ENCODE measurements at regions not wholly inside any gene's neighbourhood (a gene's known extent, or its start where the extent isn't known, plus 50 kb on each side); places are given as distances from the start of the nearest gene placed in this dataset.

DNA sequence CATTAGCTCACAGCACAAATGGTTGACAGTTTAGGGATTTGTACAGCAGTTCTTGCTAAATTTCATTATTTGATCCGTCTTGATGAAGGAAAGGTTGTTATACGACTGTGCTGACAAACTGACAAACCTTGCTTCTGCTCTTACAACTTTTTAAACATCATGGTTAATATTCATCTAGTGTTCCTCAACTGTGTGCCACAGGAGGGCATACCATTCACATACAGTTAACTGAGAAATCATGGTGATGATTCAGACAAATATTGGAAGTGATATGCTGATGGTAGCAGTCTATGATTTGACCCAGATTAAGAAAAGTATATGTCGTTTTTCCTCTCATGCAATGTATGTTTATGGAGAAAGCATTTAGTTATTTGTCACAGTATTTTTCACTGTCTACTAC lies 129.8 kb upstream of the FSIP2 start:
- no peaks in the 10 kb centered on the region for H3K79me1 ChIP-seq (ENCODE audit: low read length)
- WGBS (ENCODE audit: extremely low coverage, insufficient coverage, insufficient read length) = no CpG with 5 or more reads among the region's 3 CpGs
- no peak overlapping the region for H2BK12ac ChIP-seq (ENCODE audit: low read length)

DNA sequence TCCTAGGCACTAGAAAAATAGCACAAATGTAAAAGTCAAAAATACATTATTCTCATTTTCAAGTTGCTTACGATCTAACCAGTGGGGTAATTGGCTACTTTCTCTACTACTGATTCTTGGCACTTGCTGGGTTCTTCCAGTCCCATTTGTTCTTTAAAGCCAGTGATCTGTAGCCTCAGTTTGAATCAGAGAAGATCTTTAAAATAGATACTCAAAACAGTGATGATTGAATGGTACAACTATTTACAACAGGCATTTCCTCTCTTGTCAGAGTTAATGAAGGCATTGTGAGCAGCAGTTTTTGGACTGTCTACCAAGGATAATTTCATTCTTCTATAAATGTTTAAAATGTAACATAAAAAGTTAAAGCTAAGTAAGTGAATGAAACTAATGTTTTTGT lies 128.3 kb upstream of the FSIP2 start:
- H3K4me2 ChIP-seq (ENCODE audit: low read length) = no peak overlapping the region
- no CpG with 5 or more reads among the region's 1 CpG for WGBS (ENCODE audit: extremely low coverage, insufficient coverage, insufficient read length)
- no peak overlapping the region for H3K14ac ChIP-seq (ENCODE audit: low read length)
- H3K4ac ChIP-seq (ENCODE audit: low read depth, low read length) = no peak overlapping the region
- no peaks in the 10 kb centered on the region for H3K9me3 ChIP-seq (ENCODE audit: insufficient read depth, low read depth, low read length)
- no peak overlapping the region for H3K4me3 ChIP-seq (ENCODE audit: low read depth, low read length)
- no peaks in the 10 kb centered on the region for H3K79me1 ChIP-seq (ENCODE audit: low read length)
- no peak overlapping the region for H2AK5ac ChIP-seq (ENCODE audit: low read length)
- H2BK5ac ChIP-seq (ENCODE audit: low read depth, low read length, poor library complexity) = no peak overlapping the region
- H2AFZ ChIP-seq (ENCODE audit: insufficient read depth, low read length, poor library complexity) = no peak overlapping the region
- H3K79me2 ChIP-seq (ENCODE audit: control insufficient read depth, insufficient read depth, low read length, poor library complexity) = no peaks in the 10 kb centered on the region
- H3K36me3 ChIP-seq (ENCODE audit: control insufficient read depth in 1 of 2, insufficient read depth in 2 of 2, low read length in 2 of 2) = no peaks in the 10 kb centered on the region
- no peak overlapping the region for H3K9ac ChIP-seq (ENCODE audit: low read length)
- H3K27me3 ChIP-seq (ENCODE audit: insufficient read depth, low read length) = no peaks in the 10 kb centered on the region
- no peak overlapping the region for H2BK120ac ChIP-seq (ENCODE audit: insufficient read depth, low read length, poor library complexity)
- no peak overlapping the region for H3K27ac ChIP-seq (ENCODE audit: low read depth, low read length)
- no peak overlapping the region for H4K91ac ChIP-seq (ENCODE audit: low read depth, low read length)
- H3K23ac ChIP-seq (ENCODE audit: low read length) = no peak overlapping the region
- H2BK12ac ChIP-seq (ENCODE audit: low read length) = no peak overlapping the region
- no peaks in the 10 kb centered on the region for H3K4me1 ChIP-seq (ENCODE audit: control insufficient read depth in 1 of 2, insufficient read depth in 2 of 2, low read length in 2 of 2)
- no peak overlapping the region for H4K8ac ChIP-seq (ENCODE audit: low read depth, low read length)
- DNase-seq = peak in 1 of 2 donors; percentile 18
- no peak overlapping the region for H3K18ac ChIP-seq (ENCODE audit: low read length)
- H4K12ac ChIP-seq (ENCODE audit: low read depth, low read length) = no peak overlapping the region

More for the DNA sequence above, 129.8 kb upstream of the FSIP2 start:
- H3K4me3 ChIP-seq (ENCODE audit: low read depth, low read length) = no peak overlapping the region
- H2AK5ac ChIP-seq (ENCODE audit: low read length) = no peak overlapping the region
- no peak overlapping the region for H4K12ac ChIP-seq (ENCODE audit: low read depth, low read length)
- H4K8ac ChIP-seq (ENCODE audit: low read depth, low read length) = no peak overlapping the region
- no peak overlapping the region for H3K4me2 ChIP-seq (ENCODE audit: low read length)
- H3K27me3 ChIP-seq (ENCODE audit: insufficient read depth, low read length) = no peaks in the 10 kb centered on the region
- H3K18ac ChIP-seq (ENCODE audit: low read length) = no peak overlapping the region
- H3K4ac ChIP-seq (ENCODE audit: low read depth, low read length) = no peak overlapping the region
- no peak overlapping the region for H3K9ac ChIP-seq (ENCODE audit: low read length)
- no peak overlapping the region for H2BK5ac ChIP-seq (ENCODE audit: low read depth, low read length, poor library complexity)
- no peaks in the 10 kb centered on the region for H3K9me3 ChIP-seq (ENCODE audit: insufficient read depth, low read depth, low read length)
- DNase-seq = peak in 1 of 2 donors; percentile 1
- H3K4me1 ChIP-seq (ENCODE audit: control insufficient read depth in 1 of 2, insufficient read depth in 2 of 2, low read length in 2 of 2) = no peaks in the 10 kb centered on the region
- no peak overlapping the region for H2AFZ ChIP-seq (ENCODE audit: insufficient read depth, low read length, poor library complexity)
- no peak overlapping the region for H4K91ac ChIP-seq (ENCODE audit: low read depth, low read length)
- no peak overlapping the region for H3K14ac ChIP-seq (ENCODE audit: low read length)
- H3K23ac ChIP-seq (ENCODE audit: low read length) = no peak overlapping the region
- no peak overlapping the region for H2BK120ac ChIP-seq (ENCODE audit: insufficient read depth, low read length, poor library complexity)
- H3K36me3 ChIP-seq (ENCODE audit: control insufficient read depth in 1 of 2, insufficient read depth in 2 of 2, low read length in 2 of 2) = no peaks in the 10 kb centered on the region
- no peak overlapping the region for H3K27ac ChIP-seq (ENCODE audit: low read depth, low read length)
- H3K79me2 ChIP-seq (ENCODE audit: control insufficient read depth, insufficient read depth, low read length, poor library complexity) = no peaks in the 10 kb centered on the region

GRCh38 chr2:185618625-185619024 lies 120.0 kb upstream of the FSIP2 start:
- no peak overlapping the region for H3K18ac ChIP-seq (ENCODE audit: low read length)
- no peak overlapping the region for H3K14ac ChIP-seq (ENCODE audit: low read length)
- H2BK120ac ChIP-seq (ENCODE audit: insufficient read depth, low read length, poor library complexity) = no peak overlapping the region
- no peak overlapping the region for H4K12ac ChIP-seq (ENCODE audit: low read depth, low read length)
- H4K91ac ChIP-seq (ENCODE audit: low read depth, low read length) = no peak overlapping the region
- H2BK12ac ChIP-seq (ENCODE audit: low read length) = no peak overlapping the region
- no peak overlapping the region for H2BK5ac ChIP-seq (ENCODE audit: low read depth, low read length, poor library complexity)
- H3K36me3 ChIP-seq (ENCODE audit: control insufficient read depth in 1 of 2, insufficient read depth in 2 of 2, low read length in 2 of 2) = no peaks in the 10 kb centered on the region
- H3K79me2 ChIP-seq (ENCODE audit: control insufficient read depth, insufficient read depth, low read length, poor library complexity) = no peaks in the 10 kb centered on the region
- no peak overlapping the region for H2AK5ac ChIP-seq (ENCODE audit: low read length)
- H3K23ac ChIP-seq (ENCODE audit: low read length) = no peak overlapping the region
- WGBS (ENCODE audit: extremely low coverage, insufficient coverage, insufficient read length) = no CpG with 5 or more reads among the region's 1 CpG
- no peak overlapping the region for H3K27ac ChIP-seq (ENCODE audit: low read depth, low read length)
- H3K4me1 ChIP-seq (ENCODE audit: control insufficient read depth in 1 of 2, insufficient read depth in 2 of 2, low read length in 2 of 2) = no peaks in the 10 kb centered on the region
- H3K4me2 ChIP-seq (ENCODE audit: low read length) = no peak overlapping the region
- no peaks in the 10 kb centered on the region for H3K9me3 ChIP-seq (ENCODE audit: insufficient read depth, low read depth, low read length)
- no peaks in the 10 kb centered on the region for H3K79me1 ChIP-seq (ENCODE audit: low read length)
- H3K4me3 ChIP-seq (ENCODE audit: low read depth, low read length) = no peak overlapping the region
- no peak overlapping the region for H3K9ac ChIP-seq (ENCODE audit: low read length)
- DNase-seq = no peak
- H2AFZ ChIP-seq (ENCODE audit: insufficient read depth, low read length, poor library complexity) = no peak overlapping the region
- no peak overlapping the region for H4K8ac ChIP-seq (ENCODE audit: low read depth, low read length)
- no peak overlapping the region for H3K4ac ChIP-seq (ENCODE audit: low read depth, low read length)
- no peaks in the 10 kb centered on the region for H3K27me3 ChIP-seq (ENCODE audit: insufficient read depth, low read length)

- H3K4me3 ChIP-seq (ENCODE audit: low read depth, low read length) = no peak overlapping the region
- H3K27ac ChIP-seq (ENCODE audit: low read depth, low read length) = no peak overlapping the region
- H4K12ac ChIP-seq (ENCODE audit: low read depth, low read length) = no peak overlapping the region
- no peak overlapping the region for H3K14ac ChIP-seq (ENCODE audit: low read length)
- no peak overlapping the region for H2AK5ac ChIP-seq (ENCODE audit: low read length)
- no peaks in the 10 kb centered on the region for H3K4me1 ChIP-seq (ENCODE audit: control insufficient read depth in 1 of 2, insufficient read depth in 2 of 2, low read length in 2 of 2)
- H3K79me1 ChIP-seq (ENCODE audit: low read length) = no peaks in the 10 kb centered on the region
- H3K23ac ChIP-seq (ENCODE audit: low read length) = no peak overlapping the region
- DNase-seq = no peak
- no peak overlapping the region for H3K4me2 ChIP-seq (ENCODE audit: low read length)
- H3K18ac ChIP-seq (ENCODE audit: low read length) = no peak overlapping the region
- H3K9ac ChIP-seq (ENCODE audit: low read length) = no peak overlapping the region
- H2AFZ ChIP-seq (ENCODE audit: insufficient read depth, low read length, poor library complexity) = no peak overlapping the region
- no peak overlapping the region for H4K8ac ChIP-seq (ENCODE audit: low read depth, low read length)
- H3K79me2 ChIP-seq (ENCODE audit: control insufficient read depth, insufficient read depth, low read length, poor library complexity) = no peaks in the 10 kb centered on the region
- no CpG with 5 or more reads among the region's 1 CpG for WGBS (ENCODE audit: extremely low coverage, insufficient coverage, insufficient read length)
- no peak overlapping the region for H2BK120ac ChIP-seq (ENCODE audit: insufficient read depth, low read length, poor library complexity)
- H3K4ac ChIP-seq (ENCODE audit: low read depth, low read length) = no peak overlapping the region
- H3K36me3 ChIP-seq (ENCODE audit: control insufficient read depth in 1 of 2, insufficient read depth in 2 of 2, low read length in 2 of 2) = no peaks in the 10 kb centered on the region
- no peak overlapping the region for H2BK5ac ChIP-seq (ENCODE audit: low read depth, low read length, poor library complexity)
- no peaks in the 10 kb centered on the region for H3K27me3 ChIP-seq (ENCODE audit: insufficient read depth, low read length)
- H3K9me3 ChIP-seq (ENCODE audit: insufficient read depth, low read depth, low read length) = no peaks in the 10 kb centered on the region
- H2BK12ac ChIP-seq (ENCODE audit: low read length) = no peak overlapping the region
- no peak overlapping the region for H4K91ac ChIP-seq (ENCODE audit: low read depth, low read length)
These were observed 113.0 kb upstream of the FSIP2 start for GRCh38 chr2:185625604-185626003.

Data from trophoblast cell (in vitro differentiated cells and primary cell).